ENCODE measurements at regions not wholly inside any gene's neighbourhood (a gene's known extent, or its start where the extent isn't known, plus 50 kb on each side); places are given as distances from the start of the nearest gene placed in this dataset.

DNA sequence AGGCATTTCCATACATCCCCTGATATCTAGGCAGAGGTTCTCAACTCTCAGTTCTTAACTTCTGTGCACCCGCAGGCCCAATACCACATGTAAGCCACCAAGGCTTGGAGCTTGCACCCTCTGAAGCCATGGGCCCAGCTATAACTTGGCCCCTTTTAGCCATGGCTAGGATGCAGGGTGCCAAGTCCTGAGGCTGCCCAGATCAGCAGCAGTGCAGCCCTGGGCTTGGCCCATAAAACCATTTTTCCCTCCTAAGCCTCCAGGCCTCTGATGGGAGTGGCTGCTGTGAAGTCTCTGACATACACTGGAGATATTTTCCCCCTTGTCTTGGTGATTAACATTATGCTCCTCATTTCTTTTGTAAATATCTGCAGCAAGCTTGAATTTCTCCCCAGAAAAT lies 110.3 kb upstream of the CNTN1 start:
- BruUV-seq (replicated peaks): no TSS peak
- intact Hi-C loops (cut with micrococcal nuclease): no loop called here
- H3K27ac Mint-ChIP-seq (ENCODE audit: low read depth, unreplicated experiment): no peak overlapping the region
- H3K4me1 Mint-ChIP-seq (ENCODE audit: insufficient read depth, unreplicated experiment): no peaks in the 10 kb centered on the region
- ChIA-PET CTCF (no interaction called here), POLR2A (no interaction called here)
- no peak overlapping the region for H3K4me3 Mint-ChIP-seq (ENCODE audit: unreplicated experiment)
- peaks cover 9% of the 10 kb centered on the region for H3K9me3 Mint-ChIP-seq (ENCODE audit: unreplicated experiment)
- TF ChIP-seq CTCF (IDR thresholded peaks at IDR 0.05; ENCODE audit: unreplicated experiment): no peak
- no peak for DNase-seq (ENCODE audit: unreplicated experiment)
- H3K27me3 Mint-ChIP-seq (ENCODE audit: insufficient read depth, unreplicated experiment): no peaks in the 10 kb centered on the region
- no peaks in the 10 kb centered on the region for H3K36me3 Mint-ChIP-seq (ENCODE audit: insufficient read depth, unreplicated experiment)

DNA sequence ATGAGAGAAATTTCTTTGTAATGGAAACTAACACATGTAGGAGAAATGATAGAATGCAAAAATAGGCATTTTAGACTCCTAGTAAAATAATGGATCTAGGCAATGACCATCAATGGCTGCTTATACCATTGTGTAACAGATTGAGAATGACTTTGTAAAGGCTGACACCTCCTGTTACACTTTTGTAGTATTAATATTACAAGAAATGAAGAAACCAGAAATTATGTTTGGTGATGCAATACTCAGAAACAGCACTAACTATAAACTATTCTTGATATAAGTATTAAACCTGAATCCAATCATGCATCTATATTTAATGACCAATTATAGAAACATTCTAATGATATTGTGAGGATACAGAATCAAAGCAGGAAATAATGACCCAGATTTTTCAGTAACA lies 108.5 kb upstream of the CNTN1 start:
- intact Hi-C loops (cut with micrococcal nuclease): no loop called here
- TF ChIP-seq CTCF (IDR thresholded peaks at IDR 0.05; ENCODE audit: unreplicated experiment): no peak
- DNase-seq (ENCODE audit: unreplicated experiment): no peak
- H3K4me1 Mint-ChIP-seq (ENCODE audit: insufficient read depth, unreplicated experiment): no peaks in the 10 kb centered on the region
- ChIA-PET CTCF (no interaction called here), POLR2A (no interaction called here)
- H3K27me3 Mint-ChIP-seq (ENCODE audit: insufficient read depth, unreplicated experiment): no peaks in the 10 kb centered on the region
- H3K4me3 Mint-ChIP-seq (ENCODE audit: unreplicated experiment): no peak overlapping the region
- no TSS peak for BruUV-seq (replicated peaks)
- H3K27ac Mint-ChIP-seq (ENCODE audit: low read depth, unreplicated experiment): no peak overlapping the region
- H3K9me3 Mint-ChIP-seq (ENCODE audit: unreplicated experiment): no peaks in the 10 kb centered on the region
- no peaks in the 10 kb centered on the region for H3K36me3 Mint-ChIP-seq (ENCODE audit: insufficient read depth, unreplicated experiment)

DNA sequence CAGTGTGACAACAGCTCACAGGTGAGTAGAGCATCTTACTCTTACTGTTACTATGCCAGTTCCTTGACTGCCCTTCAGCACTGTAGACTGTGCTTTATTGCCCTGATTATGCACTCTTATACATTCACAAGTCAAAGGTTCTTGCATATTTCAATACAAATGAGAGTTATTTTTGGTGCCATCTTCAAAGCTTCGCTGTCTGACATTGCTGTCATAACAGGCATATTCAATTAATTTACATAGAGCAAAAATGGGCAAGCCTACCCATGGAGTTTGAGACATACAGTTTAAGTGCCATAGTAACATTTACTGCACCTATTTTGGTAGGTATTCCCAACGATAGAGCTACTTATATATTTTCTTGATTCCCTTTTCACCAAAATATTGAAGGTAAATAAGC lies 107.5 kb upstream of the CNTN1 start:
- Mint-ChIP-seq H3K4me3 (ENCODE audit: unreplicated experiment) (no peak overlapping the region), H3K27me3 (ENCODE audit: insufficient read depth, unreplicated experiment) (no peaks in the 10 kb centered on the region), H3K9me3 (ENCODE audit: unreplicated experiment) (no peaks in the 10 kb centered on the region), H3K27ac (ENCODE audit: low read depth, unreplicated experiment) (no peak overlapping the region), H3K4me1 (ENCODE audit: insufficient read depth, unreplicated experiment) (no peaks in the 10 kb centered on the region), H3K36me3 (ENCODE audit: insufficient read depth, unreplicated experiment) (no peaks in the 10 kb centered on the region)
- CTCF ChIA-PET: interaction anchor here (0.6 kb wide), 1 partner anchor 736 kb away, joined by 3 read pairs; no protein-coding TSS in a partner anchor
- no peak for TF ChIP-seq CTCF (IDR thresholded peaks at IDR 0.05; ENCODE audit: unreplicated experiment)
- POLR2A ChIA-PET: no interaction called here
- DNase-seq (ENCODE audit: unreplicated experiment): no peak
- intact Hi-C loops (cut with micrococcal nuclease): no loop called here
- no TSS peak for BruUV-seq (replicated peaks)

DNA sequence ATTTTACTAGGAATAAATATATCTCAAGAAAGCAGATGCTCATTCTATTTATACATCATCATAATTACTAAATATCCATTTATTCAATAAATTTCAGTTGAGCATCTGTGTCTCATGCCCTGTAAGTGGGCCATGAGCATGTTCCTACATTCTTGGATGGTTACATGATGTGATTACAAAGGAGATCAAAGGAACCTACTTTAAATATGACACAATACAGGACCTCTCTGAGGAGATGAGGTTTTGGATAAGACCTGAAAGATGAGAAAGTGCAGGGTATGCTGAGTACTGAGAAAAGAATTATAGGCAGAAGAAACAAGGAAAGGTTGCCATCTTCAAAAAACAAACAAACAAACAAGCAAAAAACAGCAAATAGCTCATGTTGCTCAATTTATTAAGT lies 105.4 kb upstream of the CNTN1 start:
- CTCF ChIA-PET: interaction anchor here (0.6 kb wide), 1 partner anchor 26 kb away, joined by 3 read pairs; no protein-coding TSS in a partner anchor
- DNase-seq (ENCODE audit: unreplicated experiment): no peak
- H3K9me3 Mint-ChIP-seq (ENCODE audit: unreplicated experiment): no peaks in the 10 kb centered on the region
- POLR2A ChIA-PET: no interaction called here
- no peak overlapping the region for H3K27ac Mint-ChIP-seq (ENCODE audit: low read depth, unreplicated experiment)
- H3K36me3 Mint-ChIP-seq (ENCODE audit: insufficient read depth, unreplicated experiment): no peaks in the 10 kb centered on the region
- no peak for TF ChIP-seq CTCF (IDR thresholded peaks at IDR 0.05; ENCODE audit: unreplicated experiment)
- no peak overlapping the region for H3K4me3 Mint-ChIP-seq (ENCODE audit: unreplicated experiment)
- intact Hi-C loops (cut with micrococcal nuclease): no loop called here
- H3K4me1 Mint-ChIP-seq (ENCODE audit: insufficient read depth, unreplicated experiment): no peaks in the 10 kb centered on the region
- no peaks in the 10 kb centered on the region for H3K27me3 Mint-ChIP-seq (ENCODE audit: insufficient read depth, unreplicated experiment)
- BruUV-seq (replicated peaks): no TSS peak
